Subcutaneous abdominal adipose tissue (tissue), 5 donors: ENCODE measurements at regions not wholly inside any gene's neighbourhood (a gene's known extent, or its start where the extent isn't known, plus 50 kb on each side); places are given as distances from the start of the nearest gene placed in this dataset.

ENCODE experiments used
- H3K27ac ChIP-seq: one replicate; pipeline ENCODE4 v1.7.0; 2013; ENCODE audit warnings: low read depth, mild to moderate bottlenecking, inconsistent platforms, low read length, moderate library complexity
- H3K27me3 ChIP-seq, 5 donors: one replicate each; pipeline ENCODE4 v1.7.0; 2013; ENCODE audit warnings: low read length in 5 of 5, inconsistent platforms in 1 of 5; ENCODE audit not compliant: control insufficient read depth in 5 of 5, insufficient read depth in 4 of 5
- H3K36me3 ChIP-seq, 5 donors: one replicate each; pipeline ENCODE4 v1.7.0; 2013; ENCODE audit warnings: low read length in 5 of 5; ENCODE audit not compliant: control insufficient read depth in 5 of 5, insufficient read depth in 5 of 5
- H3K4me1 ChIP-seq, 5 donors: one replicate each; pipeline ENCODE4 v1.7.0; 2013; ENCODE audit warnings: low read length in 5 of 5, mild to moderate bottlenecking in 3 of 5, moderate library complexity in 1 of 5; ENCODE audit not compliant: control insufficient read depth in 5 of 5, insufficient read depth in 5 of 5
- H3K4me3 ChIP-seq, 5 donors: one replicate each; pipeline ENCODE4 v1.7.0; 2013; ENCODE audit warnings: low read length in 5 of 5, low read depth in 1 of 5
- H3K9ac ChIP-seq, 5 donors: one replicate each; pipeline ENCODE4 v1.7.0; 2013; ENCODE audit warnings: low read length in 5 of 5, mild to moderate bottlenecking in 4 of 5, moderate library complexity in 3 of 5
- H3K9me3 ChIP-seq, 5 donors: one replicate each; pipeline ENCODE4 v1.7.0; 2013; ENCODE audit warnings: low read length in 5 of 5; ENCODE audit not compliant: control insufficient read depth in 5 of 5
- donor health status: healthy.
- donor health status: healthy.
- donor health status: healthy.
- donor health status: healthy.
- donor health status: healthy.

DNA sequence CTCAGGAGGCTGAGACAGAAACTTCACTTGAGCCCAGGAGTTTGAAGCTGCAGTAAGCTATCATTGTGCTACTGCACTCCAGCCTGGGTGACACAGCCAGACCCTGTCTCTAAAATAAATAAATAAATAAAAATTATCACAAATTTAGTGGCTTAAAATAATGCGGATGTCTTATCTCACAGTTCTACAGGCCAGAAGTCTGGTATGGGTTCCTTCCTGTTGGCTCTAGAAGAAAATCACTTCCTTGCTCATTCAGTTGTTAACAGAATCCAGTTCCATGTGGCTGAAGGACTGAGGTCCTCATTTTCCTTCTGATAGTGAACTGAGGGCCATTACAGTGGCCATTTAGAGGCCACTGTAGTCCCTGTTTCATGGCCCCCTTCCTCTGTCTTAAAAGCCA is 94.6 kb upstream of the S1PR1 start:
- H3K27ac ChIP-seq = no peak overlapping the region
- no peak overlapping the region for H3K4me3 ChIP-seq
- no peaks in the 10 kb centered on the region for H3K9me3 ChIP-seq
- H3K27me3 ChIP-seq = no peaks in the 10 kb centered on the region
- peaks cover 0 to 29% (median 19%) of the 10 kb centered on the region in 5 donors for H3K4me1 ChIP-seq
- H3K36me3 ChIP-seq = no peaks in the 10 kb centered on the region
- no peak overlapping the region for H3K9ac ChIP-seq

GRCh38 chr1:101141376-101141775 is 95.4 kb upstream of the S1PR1 start:
- H3K9ac ChIP-seq = no peak overlapping the region
- no peaks in the 10 kb centered on the region for H3K9me3 ChIP-seq
- no peak overlapping the region for H3K27ac ChIP-seq
- H3K36me3 ChIP-seq = no peaks in the 10 kb centered on the region
- H3K27me3 ChIP-seq = no peaks in the 10 kb centered on the region
- no peak overlapping the region for H3K4me3 ChIP-seq
- H3K4me1 ChIP-seq = peaks cover 0 to 35% (median 25%) of the 10 kb centered on the region in 5 donors

GRCh38 chr1:101139821-101140718 is 96.7 kb upstream of the S1PR1 start:
- no peaks in the 10 kb centered on the region for H3K27me3 ChIP-seq
- H3K4me1 ChIP-seq = peaks cover 0 to 34% (median 29%) of the 10 kb centered on the region in 5 donors
- no peak overlapping the region for H3K4me3 ChIP-seq
- no peak overlapping the region for H3K9ac ChIP-seq
- H3K27ac ChIP-seq = no peak overlapping the region
- H3K9me3 ChIP-seq = no peaks in the 10 kb centered on the region
- no peaks in the 10 kb centered on the region for H3K36me3 ChIP-seq

- Histone ChIP-seq H3K27me3 (no peaks in the 10 kb centered on the region), H3K36me3 (no peaks in the 10 kb centered on the region), H3K9ac (no peak overlapping the region), H3K4me1 (peaks cover 0 to 30% (median 26%) of the 10 kb centered on the region in 5 donors), H3K9me3 (no peaks in the 10 kb centered on the region), H3K4me3 (peak overlapping the region in 1 of 5 donors; percentile 1), H3K27ac (no peak overlapping the region)
These were observed 97.7 kb upstream of the S1PR1 start for GRCh38 chr1:101139130-101139529.

DNA sequence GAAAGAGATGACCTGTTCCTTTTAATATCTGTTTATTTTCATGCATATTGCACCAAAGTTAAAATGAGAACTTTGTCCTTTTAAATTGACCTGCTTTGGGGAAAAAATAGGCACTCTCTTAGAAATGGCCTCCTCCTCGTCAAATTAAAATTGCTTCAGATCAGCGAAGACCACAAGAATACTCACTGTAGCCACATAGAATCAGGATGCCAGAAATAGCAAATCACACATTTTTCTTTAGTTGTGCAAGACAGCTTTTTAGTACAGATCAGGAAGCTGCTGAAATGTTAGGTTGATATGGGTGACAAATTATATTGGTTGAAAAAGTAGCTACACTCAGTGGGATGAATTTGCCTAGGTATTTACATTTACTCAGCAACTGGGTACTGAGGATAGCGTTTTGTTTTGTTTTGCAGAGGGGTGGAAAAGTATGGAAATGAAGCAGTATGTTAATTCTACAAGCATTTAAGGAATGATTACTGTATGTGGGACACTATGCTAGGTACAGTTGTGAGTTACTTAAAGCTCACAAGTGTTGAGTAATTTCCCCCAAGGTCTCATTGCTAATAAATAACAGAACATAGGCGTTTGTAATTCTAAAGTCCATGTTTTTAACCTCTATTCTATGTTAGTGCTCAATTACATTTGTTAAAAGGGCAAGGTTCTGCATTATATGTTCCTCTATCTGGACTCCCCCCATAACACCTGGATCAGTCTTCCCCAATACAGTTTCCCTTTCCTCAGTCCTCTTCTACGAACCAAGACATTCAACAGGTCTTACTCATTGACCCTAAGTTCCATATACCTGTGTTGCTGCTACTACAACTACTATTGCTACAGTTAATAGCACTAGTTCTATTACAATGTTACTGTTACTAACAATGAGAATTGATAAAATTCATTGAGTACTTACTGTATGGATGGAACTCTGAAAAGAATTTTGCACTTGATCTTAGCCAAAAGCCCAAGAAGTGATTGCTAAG is 99.4 kb upstream of the S1PR1 start:
- Histone ChIP-seq H3K9ac (no peak overlapping the region), H3K4me1 (peaks cover 0 to 30% (median 26%) of the 10 kb centered on the region in 5 donors), H3K4me3 (no peak overlapping the region), H3K27ac (peak overlapping the region; percentile 3), H3K9me3 (no peaks in the 10 kb centered on the region), H3K36me3 (no peaks in the 10 kb centered on the region), H3K27me3 (no peaks in the 10 kb centered on the region)

- peaks cover 0 to 30% (median 26%) of the 10 kb centered on the region in 5 donors for H3K4me1 ChIP-seq
- no peak overlapping the region for H3K9ac ChIP-seq
- H3K27me3 ChIP-seq = no peaks in the 10 kb centered on the region
- no peak overlapping the region for H3K4me3 ChIP-seq
- H3K36me3 ChIP-seq = no peaks in the 10 kb centered on the region
- no peaks in the 10 kb centered on the region for H3K9me3 ChIP-seq
- peak overlapping the region; percentile 3 for H3K27ac ChIP-seq
These were observed 100.1 kb upstream of the S1PR1 start for GRCh38 chr1:101136739-101137138.

GRCh38 chr1:101136271-101136670 is 100.5 kb upstream of the S1PR1 start:
- H3K4me1 ChIP-seq = peaks cover 0 to 30% (median 26%) of the 10 kb centered on the region in 5 donors
- no peaks in the 10 kb centered on the region for H3K27me3 ChIP-seq
- no peak overlapping the region for H3K9ac ChIP-seq
- H3K27ac ChIP-seq = peak overlapping the region; percentile 3
- no peaks in the 10 kb centered on the region for H3K9me3 ChIP-seq
- H3K4me3 ChIP-seq = no peak overlapping the region
- H3K36me3 ChIP-seq = no peaks in the 10 kb centered on the region

GRCh38 chr1:101135526-101135925 is 101.3 kb upstream of the S1PR1 start:
- H3K4me3 ChIP-seq = no peak overlapping the region
- H3K36me3 ChIP-seq = no peaks in the 10 kb centered on the region
- no peak overlapping the region for H3K9ac ChIP-seq
- H3K4me1 ChIP-seq = peaks cover 0 to 30% (median 26%) of the 10 kb centered on the region in 5 donors
- no peaks in the 10 kb centered on the region for H3K9me3 ChIP-seq
- H3K27me3 ChIP-seq = peaks cover 0 to 2% (median 0%) of the 10 kb centered on the region in 5 donors
- H3K27ac ChIP-seq = no peak overlapping the region

GRCh38 chr1:101131239-101131843 is 105.5 kb upstream of the S1PR1 start:
- no peak overlapping the region for H3K9ac ChIP-seq
- peaks cover 0 to 11% (median 3%) of the 10 kb centered on the region in 5 donors for H3K4me1 ChIP-seq
- H3K4me3 ChIP-seq = no peak overlapping the region
- peaks cover 0 to 4% (median 0%) of the 10 kb centered on the region in 5 donors for H3K27me3 ChIP-seq
- no peaks in the 10 kb centered on the region for H3K9me3 ChIP-seq
- no peak overlapping the region for H3K27ac ChIP-seq
- no peaks in the 10 kb centered on the region for H3K36me3 ChIP-seq
